GM13977 (cell line): ENCODE measurements at regions not wholly inside any gene's neighbourhood (a gene's known extent, or its start where the extent isn't known, plus 50 kb on each side); places are given as distances from the start of the nearest gene placed in this dataset.

Experiments
- DNase-seq: peaks from one replicate; pipeline ENCODE4 v3.0.0; 2012; ENCODE audit warnings: low spot score
- CTCF ChIP-seq: IDR thresholded peaks from 2 replicates; pipeline ENCODE4 v1.5.1; 2012; ENCODE audit warnings: mild to moderate bottlenecking, control low read depth; ENCODE audit not compliant: insufficient read depth; ENCODE audit errors: extremely low read depth, missing control alignments
- in situ Hi-C: fragments of 300-500 bp; cut with MboI; formaldehyde crosslinking; loops from one replicate; pipeline ENCODE4 v1.12.0; 2022; ENCODE audit warnings: low sequenced_read_pairs, low pct_unique_long_range_greater_than_20kb, mixed read lengths, inconsistent platforms; ENCODE audit not compliant: unreplicated experiment

DNA sequence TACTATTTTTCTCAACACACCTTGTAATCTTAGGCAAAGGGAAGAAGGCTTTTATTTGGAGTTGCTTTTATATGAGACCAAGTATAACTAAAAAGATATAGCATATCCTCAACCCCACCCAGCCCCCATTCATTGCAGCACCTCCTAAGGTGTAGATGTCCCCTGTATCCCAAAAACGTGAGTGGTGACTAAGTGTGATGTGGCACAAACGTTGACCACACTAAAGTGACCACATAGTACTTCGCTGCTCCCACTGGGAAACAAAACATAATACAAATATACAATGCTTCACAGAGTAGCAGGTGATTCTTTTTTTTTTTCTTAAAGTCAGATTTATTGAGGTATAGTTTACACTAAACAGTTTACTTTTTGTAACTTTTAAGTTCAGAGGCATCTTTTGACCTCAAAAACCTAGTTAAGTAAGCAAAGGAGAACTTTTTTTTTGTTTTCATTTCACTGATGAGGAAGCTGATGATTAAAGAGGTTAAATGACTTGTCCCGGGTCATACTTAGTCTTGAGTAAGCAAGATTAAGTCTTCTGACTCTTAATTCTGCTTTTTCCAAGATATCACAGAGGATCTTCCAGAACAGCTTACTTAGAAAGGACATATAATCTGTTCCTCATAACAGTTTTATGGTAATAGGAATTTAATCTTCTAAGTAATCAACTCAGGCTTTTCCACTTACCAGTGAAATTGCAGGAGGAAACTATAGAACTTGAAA, 245.2 kb upstream of the PLEKHG7 start:
- in situ Hi-C loops = no loop called here
- no peak for DNase-seq
- TF ChIP-seq CTCF = no peak

GRCh38 chr12:92452763-92453162, 250.0 kb upstream of the PLEKHG7 start:
- in situ Hi-C loops = no loop called here
- no peak for TF ChIP-seq CTCF
- DNase-seq = no peak

GRCh38 chr12:92446083-92446460, 256.7 kb upstream of the PLEKHG7 start:
- no peak for TF ChIP-seq CTCF
- in situ Hi-C loops = no loop called here
- no peak for DNase-seq

GRCh38 chr12:92445253-92446082, 257.3 kb upstream of the PLEKHG7 start:
- DNase-seq = no peak
- no peak for TF ChIP-seq CTCF

DNA sequence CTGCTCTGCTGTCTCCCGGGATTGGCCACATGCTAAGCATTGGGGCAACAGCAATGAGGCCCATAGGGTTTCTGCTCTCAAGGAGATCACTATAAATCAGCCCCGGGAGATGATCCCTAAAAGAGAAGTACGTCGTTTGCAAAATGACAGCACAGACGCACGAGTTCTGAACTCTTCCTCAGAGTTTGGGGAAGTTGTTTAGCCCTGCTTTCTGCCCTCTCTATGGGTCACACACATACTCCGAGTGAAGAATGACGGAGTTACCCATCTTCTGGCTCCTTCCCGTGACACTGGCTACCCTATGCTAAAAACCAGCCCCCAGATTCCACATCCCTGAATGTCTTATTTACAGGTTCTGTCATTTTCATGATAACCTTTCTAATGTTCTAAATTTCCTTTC, 258.0 kb upstream of the PLEKHG7 start:
- no peak for TF ChIP-seq CTCF
- no peak for DNase-seq
- in situ Hi-C loops = no loop called here

More at GRCh38 chr12:92445253-92446082, 257.3 kb upstream of the PLEKHG7 start:
- in situ Hi-C loops = no loop called here

GRCh38 chr12:92442782-92443181, 260.0 kb upstream of the PLEKHG7 start:
- DNase-seq = no peak
- no peak for TF ChIP-seq CTCF
- in situ Hi-C loops = no loop called here
